OCI-LY7 (cell line): ENCODE measurements at regions not wholly inside any gene's neighbourhood (a gene's known extent, or its start where the extent isn't known, plus 50 kb on each side); places are given as distances from the start of the nearest gene placed in this dataset.

Experiments
- BruUV-seq: library from RNA; stranded (reverse); fragments of 400-500 nt; replicated peaks from 2 replicates; lab custom pipeline; 2021; lab: Mats Ljungman, UMichigan
- CTCF ChIA-PET: fragments of 300-600 bp; sonication (Branson Sonifier 250); formaldehyde crosslinking; loops from one replicate; lab custom pipeline; 2022; ENCODE audit warnings: antibody characterized with exemption; ENCODE audit not compliant: unreplicated experiment; lab: Charles Lee
- POLR2A ChIA-PET: fragments of 300-600 bp; sonication (Branson Sonifier 250); formaldehyde crosslinking; loops from one replicate; lab custom pipeline; 2022; ENCODE audit warnings: antibody characterized with exemption; lab: Charles Lee
- DNase-seq: peaks from one replicate; pipeline ENCODE4 v3.0.0-alpha.2; 2015; ENCODE audit warnings: low spot score
- H2AFZ ChIP-seq: fragments of 200-600 bp; sonication (generic), shearing (Covaris generic); 2 replicates; pipeline ENCODE4 v1.6.1; 2014; ENCODE audit warnings: mild to moderate bottlenecking, antibody characterized with exemption, low read length, moderate library complexity
- H3K27ac ChIP-seq: fragments of 200-600 bp; sonication (generic); 2 replicates; pipeline ENCODE4 v1.5.1; 2014; ENCODE audit warnings: mixed run types, low read depth, mild to moderate bottlenecking, moderate library complexity, low read length, inconsistent platforms; ENCODE audit not compliant: poor library complexity, severe bottlenecking
- H3K36me3 ChIP-seq: fragments of 200-600 bp; sonication (generic); 2 replicates; pipeline ENCODE4 v1.6.1; 2014; ENCODE audit warnings: mild to moderate bottlenecking, antibody characterized with exemption, low read length, moderate library complexity, mixed read lengths; ENCODE audit not compliant: insufficient read depth
- H3K4me1 ChIP-seq: fragments of 200-600 bp; sonication (generic); 2 replicates; pipeline ENCODE4 v1.5.1; 2014; ENCODE audit warnings: mild to moderate bottlenecking, low read length; ENCODE audit not compliant: insufficient read depth, poor library complexity, severe bottlenecking
- H3K4me2 ChIP-seq: fragments of 200-600 bp; sonication (generic); 2 replicates; pipeline ENCODE4 v1.6.1; 2014; ENCODE audit warnings: mild to moderate bottlenecking, low read length
- H3K4me3 ChIP-seq: fragments of 200-600 bp; sonication (generic); 2 replicates; pipeline ENCODE4 v1.5.1; 2014; ENCODE audit warnings: mild to moderate bottlenecking, low read depth, low read length; ENCODE audit not compliant: poor library complexity, severe bottlenecking
- H3K79me2 ChIP-seq: fragments of 200-600 bp; sonication (generic); 2 replicates; pipeline ENCODE4 v1.6.1; 2016; ENCODE audit warnings: low read depth, mild to moderate bottlenecking, low read length, moderate library complexity, mixed read lengths; ENCODE audit not compliant: insufficient read depth
- H3K9me2 ChIP-seq: fragments of 200-600 bp; sonication (generic); 2 replicates; pipeline ENCODE4 v1.6.1; 2016; ENCODE audit warnings: mild to moderate bottlenecking, low read length, mixed read lengths; ENCODE audit not compliant: insufficient read depth
- H3K9me3 ChIP-seq: fragments of 200-600 bp; sonication (generic); 2 replicates; pipeline ENCODE4 v1.6.1; 2014; ENCODE audit warnings: mild to moderate bottlenecking, mixed run types, low read length, mixed read lengths
- H4K20me1 ChIP-seq: fragments of 200-600 bp; sonication (generic); 2 replicates; pipeline ENCODE4 v1.6.1; 2014; ENCODE audit warnings: mild to moderate bottlenecking, antibody characterized with exemption, low read length, moderate library complexity, mixed read lengths; ENCODE audit not compliant: insufficient read depth
- EZH2phosphoT487 ChIP-seq: fragments of 200-600 bp; sonication (generic); IDR thresholded peaks from 2 replicates; pipeline ENCODE4 v1.6.1; 2018; ENCODE audit warnings: low read depth, borderline replicate concordance, mild to moderate bottlenecking, mixed run types, antibody characterized with exemption, low read length, moderate library complexity, mixed read lengths
- intact Hi-C: fragments of 100-400 bp; cut with micrococcal nuclease; formaldehyde crosslinking; loops from one replicate; pipeline ENCODE4 v1.10.0; 2022; ENCODE audit not compliant: unreplicated experiment
- TF ChIP-seq, protein P1 (sequence below): fragments of 200-600 bp; sonication (generic); conservative IDR thresholded peaks from 2 replicates; pipeline ENCODE4 v1.5.1; 2014; ENCODE audit warnings: mild to moderate bottlenecking, antibody characterized with exemption, low read length, moderate library complexity, mixed read lengths

DNA sequence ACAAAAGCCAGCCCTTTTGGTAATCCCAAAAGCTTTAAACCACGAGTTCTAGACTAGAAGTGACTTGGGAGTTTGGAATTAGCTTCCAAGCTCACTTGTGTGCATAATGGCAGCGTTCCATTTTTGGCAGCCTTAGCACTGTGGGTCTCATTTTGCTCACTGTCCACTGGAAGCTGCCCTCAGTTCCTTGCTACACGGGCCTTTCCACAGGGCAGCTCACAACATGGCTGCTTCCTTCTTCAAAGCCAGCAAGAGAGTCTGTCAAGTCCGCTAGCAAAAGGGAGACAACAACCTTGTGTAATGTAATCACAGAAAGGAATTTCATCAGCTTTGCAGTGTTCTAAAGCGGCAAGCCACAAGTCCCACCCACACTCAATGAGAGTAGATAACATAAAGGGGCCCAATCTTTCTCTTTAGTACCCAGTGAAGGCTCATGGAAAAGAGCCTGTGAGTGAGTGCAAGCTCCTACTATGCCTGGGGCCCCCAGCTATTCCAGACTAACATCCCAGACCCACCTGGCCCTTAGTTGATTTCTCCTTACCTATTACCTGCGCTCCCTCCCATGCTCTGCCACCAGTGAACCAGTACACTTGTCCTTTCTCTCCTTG lies 168.5 kb upstream of the FOXN2 start:
- POLR2A ChIA-PET = interaction anchor here (0.5 to 0.7 kb wide), 4 partner anchors 48 to 763 kb away, joined by 3 read pairs; no protein-coding TSS in a partner anchor
- no peak overlapping the region for H3K4me2 ChIP-seq

DNA sequence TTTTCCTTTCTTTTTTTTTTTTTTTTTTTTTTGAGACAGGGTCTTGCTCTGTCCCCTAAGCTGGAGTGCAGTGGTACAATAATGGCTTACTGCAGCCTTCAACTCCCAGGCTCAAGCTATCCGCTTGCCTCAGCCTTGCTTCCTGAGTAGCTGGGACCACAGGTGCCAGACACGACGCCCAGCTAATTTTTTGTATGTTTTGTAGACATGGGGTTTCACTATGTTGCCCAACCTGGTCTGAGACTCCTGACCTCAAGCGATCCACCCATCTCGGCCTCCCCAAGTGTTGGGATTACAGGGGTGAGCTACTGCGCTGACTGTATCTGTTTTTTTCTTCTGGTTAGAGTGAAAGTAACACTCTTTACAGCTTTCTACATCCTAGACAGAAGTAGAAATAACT lies 167.9 kb upstream of the FOXN2 start:
- Histone ChIP-seq H3K4me3 (no peak overlapping the region), H3K9me3 (no peaks in the 10 kb centered on the region), H3K4me2 (no peak overlapping the region), H3K4me1 (no peaks in the 10 kb centered on the region), H3K9me2 (no peaks in the 10 kb centered on the region), H3K36me3 (no peaks in the 10 kb centered on the region), H3K27ac (no peak overlapping the region), H3K79me2 (no peaks in the 10 kb centered on the region), H4K20me1 (no peaks in the 10 kb centered on the region), H2AFZ (no peak overlapping the region)
- ChIA-PET POLR2A (interaction anchor here (0.6 to 0.7 kb wide), 5 partner anchors 48 to 385 kb away, joined by 3 to 5 read pairs (median 3); no protein-coding TSS in a partner anchor), CTCF (no interaction called here)
- no TSS peak for BruUV-seq
- DNase-seq = no peak
- intact Hi-C loops = no loop called here
- TF ChIP-seq EZH2phosphoT487 = no peak
- TF ChIP-seq, protein P1, sequence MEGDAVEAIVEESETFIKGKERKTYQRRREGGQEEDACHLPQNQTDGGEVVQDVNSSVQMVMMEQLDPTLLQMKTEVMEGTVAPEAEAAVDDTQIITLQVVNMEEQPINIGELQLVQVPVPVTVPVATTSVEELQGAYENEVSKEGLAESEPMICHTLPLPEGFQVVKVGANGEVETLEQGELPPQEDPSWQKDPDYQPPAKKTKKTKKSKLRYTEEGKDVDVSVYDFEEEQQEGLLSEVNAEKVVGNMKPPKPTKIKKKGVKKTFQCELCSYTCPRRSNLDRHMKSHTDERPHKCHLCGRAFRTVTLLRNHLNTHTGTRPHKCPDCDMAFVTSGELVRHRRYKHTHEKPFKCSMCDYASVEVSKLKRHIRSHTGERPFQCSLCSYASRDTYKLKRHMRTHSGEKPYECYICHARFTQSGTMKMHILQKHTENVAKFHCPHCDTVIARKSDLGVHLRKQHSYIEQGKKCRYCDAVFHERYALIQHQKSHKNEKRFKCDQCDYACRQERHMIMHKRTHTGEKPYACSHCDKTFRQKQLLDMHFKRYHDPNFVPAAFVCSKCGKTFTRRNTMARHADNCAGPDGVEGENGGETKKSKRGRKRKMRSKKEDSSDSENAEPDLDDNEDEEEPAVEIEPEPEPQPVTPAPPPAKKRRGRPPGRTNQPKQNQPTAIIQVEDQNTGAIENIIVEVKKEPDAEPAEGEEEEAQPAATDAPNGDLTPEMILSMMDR = no peak

More for the DNA sequence above, 168.5 kb upstream of the FOXN2 start:
- TF ChIP-seq, protein P1 = no peak
- no peak for TF ChIP-seq EZH2phosphoT487
- no TSS peak for BruUV-seq
- CTCF ChIA-PET = no interaction called here
- Histone ChIP-seq H3K9me3 (no peaks in the 10 kb centered on the region), H3K4me3 (no peak overlapping the region), H3K79me2 (no peaks in the 10 kb centered on the region), H3K27ac (no peak overlapping the region), H2AFZ (no peak overlapping the region), H4K20me1 (no peaks in the 10 kb centered on the region), H3K4me1 (no peaks in the 10 kb centered on the region), H3K9me2 (no peaks in the 10 kb centered on the region), H3K36me3 (no peaks in the 10 kb centered on the region)
- intact Hi-C loops = no loop called here
- DNase-seq = no peak

DNA sequence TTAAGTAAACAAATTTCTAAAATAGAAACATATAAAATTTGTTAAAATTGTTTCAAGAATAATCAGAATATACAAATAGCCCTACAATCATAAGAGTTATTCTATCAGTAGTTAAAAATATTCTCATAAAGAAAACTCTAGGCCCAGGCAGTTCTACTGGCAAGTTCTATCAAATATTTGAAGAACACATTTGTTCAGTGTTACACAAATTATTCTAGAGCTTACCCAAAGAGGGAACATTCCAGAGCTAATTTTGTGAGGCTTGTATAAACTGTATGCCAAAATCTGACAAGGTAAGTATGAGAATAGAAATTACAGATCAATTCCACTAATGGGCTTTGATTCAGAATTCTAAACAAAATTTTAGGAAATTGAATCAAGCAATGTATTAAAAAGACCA lies 166.8 kb upstream of the FOXN2 start:
- H3K79me2 ChIP-seq = no peaks in the 10 kb centered on the region
- no peaks in the 10 kb centered on the region for H3K4me1 ChIP-seq
- H4K20me1 ChIP-seq = no peaks in the 10 kb centered on the region
- BruUV-seq = no TSS peak
- H3K4me2 ChIP-seq = no peak overlapping the region
- H3K9me2 ChIP-seq = no peaks in the 10 kb centered on the region
- H2AFZ ChIP-seq = no peak overlapping the region
- no peak for DNase-seq
- no peaks in the 10 kb centered on the region for H3K9me3 ChIP-seq
- TF ChIP-seq EZH2phosphoT487 = no peak
- TF ChIP-seq, protein P1 = no peak
- no peak overlapping the region for H3K4me3 ChIP-seq
- H3K27ac ChIP-seq = no peak overlapping the region
- intact Hi-C loops = no loop called here
- CTCF ChIA-PET = no interaction called here
- POLR2A ChIA-PET = no interaction called here
- H3K36me3 ChIP-seq = no peaks in the 10 kb centered on the region
